ENCODE measurements at regions not wholly inside any gene's neighbourhood (a gene's known extent, or its start where the extent isn't known, plus 50 kb on each side); places are given as distances from the start of the nearest gene placed in this dataset.

DNA sequence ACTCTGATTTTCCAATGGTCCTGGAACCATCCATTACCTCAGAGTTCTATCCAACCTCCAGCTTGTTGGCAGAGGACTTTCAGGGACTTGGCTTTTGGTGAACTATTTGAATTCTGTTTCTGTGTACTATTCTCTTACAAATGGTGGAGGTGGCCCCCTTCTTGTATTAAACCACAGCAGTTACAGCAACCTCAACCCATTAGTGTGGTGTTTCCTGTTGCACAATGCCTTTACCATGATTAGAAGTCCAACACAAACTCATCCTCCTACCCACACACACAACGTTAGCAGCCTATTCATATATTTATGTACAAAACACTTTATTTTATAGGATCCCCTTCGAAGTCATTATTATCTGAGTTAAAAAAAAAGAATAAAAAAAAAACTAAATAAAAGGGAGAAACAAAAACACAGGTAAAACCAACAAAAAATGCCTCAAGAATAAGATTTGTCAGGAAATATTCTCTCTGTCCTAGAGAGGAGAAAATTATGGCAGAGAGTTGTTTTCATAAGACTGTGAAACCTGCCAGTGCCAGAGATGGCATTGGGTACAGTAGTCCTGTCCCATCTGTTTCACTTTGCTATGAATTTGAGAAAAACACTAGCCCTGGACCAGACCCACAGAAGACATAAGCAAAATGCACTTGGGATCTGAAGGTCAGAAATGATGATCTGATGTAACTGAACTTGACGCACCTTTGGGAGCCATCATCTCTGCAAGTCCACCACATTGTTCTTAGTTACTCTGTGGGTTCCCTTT lies 1896.0 kb upstream of the PIK3C3 start:
- no peak for DNase-seq (ENCODE audit: low read depth)

DNA sequence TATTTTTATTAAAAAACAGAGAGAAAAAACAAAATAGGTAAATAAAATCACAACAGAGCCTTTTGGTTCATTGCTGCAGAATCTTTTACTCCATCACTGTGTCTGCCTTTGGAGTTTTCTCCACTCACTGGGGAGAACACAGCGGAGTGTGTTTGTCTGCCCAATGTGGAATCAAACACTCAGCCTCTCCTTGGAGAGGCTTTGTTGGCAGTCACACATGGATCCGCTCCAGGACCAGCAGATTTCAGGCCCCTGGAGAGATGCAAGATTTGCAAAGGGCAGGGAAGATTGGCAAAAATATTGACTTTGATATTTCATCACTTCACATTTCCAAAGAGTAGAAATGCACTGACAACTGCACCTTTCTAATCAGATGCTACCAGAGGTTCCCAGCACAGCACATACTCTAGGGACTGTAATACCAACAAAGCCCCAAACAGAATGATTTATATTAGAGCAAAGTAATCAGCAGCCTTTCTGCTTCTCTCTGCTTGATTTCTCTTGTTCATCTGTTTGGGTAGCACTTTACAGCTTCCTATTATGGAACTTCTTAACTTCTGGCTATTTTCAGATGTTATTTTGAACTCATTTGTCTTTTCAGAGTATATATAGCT lies 1898.8 kb upstream of the PIK3C3 start:
- no peak for DNase-seq (ENCODE audit: low read depth)

DNA sequence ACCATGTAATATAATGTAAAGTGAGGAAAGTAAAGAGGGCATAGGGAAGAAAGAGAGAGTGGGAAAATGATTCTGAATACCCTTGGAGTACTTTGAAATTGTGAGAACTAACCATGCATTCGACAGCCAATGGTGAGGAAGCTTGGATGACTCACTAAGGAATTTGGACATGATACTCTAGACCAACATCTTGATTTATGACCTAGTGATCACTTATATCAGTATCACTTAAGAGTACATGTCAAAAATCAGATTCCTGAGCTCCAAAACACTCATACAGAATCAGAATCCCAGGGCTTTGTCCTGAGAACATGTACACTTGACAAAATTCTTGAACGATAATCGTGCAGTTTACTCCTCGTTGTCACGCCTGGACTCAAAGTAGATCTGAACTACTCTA lies 1899.8 kb upstream of the PIK3C3 start:
- DNase-seq (ENCODE audit: low read depth) = no peak

DNA sequence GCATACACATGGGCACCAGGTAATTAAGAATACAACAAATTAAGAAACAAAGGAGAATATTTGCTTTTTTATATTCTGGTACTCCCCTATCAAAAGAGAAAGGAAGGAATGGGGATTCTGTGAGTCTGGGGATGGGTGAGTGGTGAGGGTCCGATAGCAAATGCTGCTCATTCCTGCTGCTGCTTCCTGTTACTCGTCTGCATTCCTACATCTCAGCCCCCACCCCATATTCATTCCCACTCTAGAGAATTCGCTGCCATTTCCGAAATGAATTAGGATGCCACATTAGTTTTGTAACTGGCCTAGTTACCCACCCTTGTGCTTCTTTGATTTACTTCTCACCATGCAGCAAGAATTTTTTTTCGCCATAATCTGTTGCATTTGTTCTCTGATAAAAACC lies 1905.3 kb upstream of the PIK3C3 start:
- DNase-seq (ENCODE audit: low read depth) = no peak

DNA sequence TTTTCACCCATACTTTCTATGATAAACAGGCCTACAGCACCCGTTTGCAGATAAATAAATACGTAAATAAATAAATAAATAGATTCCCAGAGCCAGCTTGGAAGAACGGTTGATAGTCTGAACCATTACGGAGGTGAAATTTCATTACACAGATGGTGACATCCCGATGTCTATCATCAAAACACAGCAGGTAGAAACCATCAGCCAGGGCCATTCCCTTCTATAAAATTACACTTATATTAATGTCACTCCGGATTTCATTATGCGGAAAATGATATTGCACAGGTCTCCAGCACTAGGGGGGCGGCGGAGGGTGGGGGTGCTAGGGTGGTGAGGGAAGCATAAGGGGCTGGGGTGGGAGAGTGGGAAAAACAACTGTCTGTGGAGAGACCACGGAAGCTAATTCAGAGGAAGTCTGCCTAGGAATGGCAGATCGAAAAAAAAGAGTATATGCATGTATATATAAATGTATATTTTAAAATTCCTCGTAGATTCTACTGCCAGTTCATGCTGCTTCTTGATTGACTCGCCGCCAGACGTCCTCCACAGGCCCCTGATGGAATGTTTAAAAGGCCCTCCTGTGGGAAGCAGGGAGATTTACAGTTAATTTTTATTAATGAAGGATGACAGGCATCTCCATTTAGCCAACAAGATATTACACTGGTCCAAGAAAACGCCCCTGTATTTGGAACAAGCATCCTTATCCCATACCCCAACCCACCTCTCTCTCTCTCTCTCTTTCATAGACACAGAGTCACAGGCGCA lies 1906.0 kb upstream of the PIK3C3 start:
- DNase-seq (ENCODE audit: low read depth) = no peak

DNA sequence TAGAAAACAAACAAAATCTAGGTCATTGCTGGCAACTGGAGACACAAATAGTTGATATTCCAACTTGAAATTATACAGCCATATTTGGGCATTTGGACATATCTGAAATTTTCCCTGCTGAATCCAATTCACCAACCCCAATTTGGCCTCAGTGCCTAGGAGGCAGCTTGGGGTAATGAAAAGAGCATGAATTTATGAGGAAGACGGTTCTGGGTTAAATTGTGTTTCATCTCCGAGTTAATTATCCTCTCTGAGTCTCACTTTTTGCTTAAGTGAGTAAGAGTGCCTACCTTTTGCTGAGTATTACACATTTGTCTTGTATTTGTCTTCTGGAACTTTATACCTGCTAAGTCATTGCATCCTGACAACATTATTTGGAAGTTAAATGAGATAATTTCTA lies 1906.8 kb upstream of the PIK3C3 start:
- DNase-seq (ENCODE audit: low read depth) = no peak

DNA sequence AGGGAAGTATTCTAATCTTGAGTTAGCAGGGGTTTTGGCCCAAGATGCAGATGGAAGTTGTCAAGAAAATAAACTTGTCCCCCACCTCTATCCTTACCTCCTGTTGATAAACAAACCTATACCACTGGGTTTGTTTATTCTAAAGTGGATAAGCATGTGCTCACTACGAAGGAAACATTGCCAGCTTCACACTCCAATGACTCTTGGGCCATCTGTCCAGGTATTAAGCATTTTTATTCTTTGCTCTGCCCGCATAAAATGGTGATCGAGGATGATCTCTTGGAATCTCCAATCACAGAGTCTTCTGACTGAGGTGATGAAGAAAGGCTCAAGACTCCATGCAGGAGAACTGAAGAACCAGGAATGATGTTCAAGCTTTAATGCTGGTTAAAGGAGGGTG lies 1908.4 kb upstream of the PIK3C3 start:
- DNase-seq (ENCODE audit: low read depth) = no peak

DNA sequence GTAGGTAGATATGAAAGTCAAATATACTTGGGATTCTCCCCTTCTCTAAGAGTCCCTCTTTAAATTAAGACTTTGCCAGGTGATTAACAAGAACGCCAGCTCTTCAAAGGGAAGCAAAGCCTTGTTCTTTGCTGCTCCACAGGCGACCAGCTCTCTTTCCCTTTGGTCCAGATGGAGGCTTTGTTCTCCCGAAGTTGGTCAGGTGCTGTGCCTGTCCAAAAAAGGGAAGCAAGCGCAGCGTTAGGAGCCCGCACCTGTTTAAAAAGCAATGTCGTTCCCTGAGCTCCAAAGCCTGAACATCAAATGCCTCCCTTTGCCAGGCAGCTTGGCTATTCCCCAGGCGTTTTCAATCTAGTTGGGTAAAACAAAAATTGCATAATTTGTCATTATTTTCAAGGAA lies 1913.1 kb upstream of the PIK3C3 start:
- DNase-seq (ENCODE audit: low read depth) = no peak

DNA sequence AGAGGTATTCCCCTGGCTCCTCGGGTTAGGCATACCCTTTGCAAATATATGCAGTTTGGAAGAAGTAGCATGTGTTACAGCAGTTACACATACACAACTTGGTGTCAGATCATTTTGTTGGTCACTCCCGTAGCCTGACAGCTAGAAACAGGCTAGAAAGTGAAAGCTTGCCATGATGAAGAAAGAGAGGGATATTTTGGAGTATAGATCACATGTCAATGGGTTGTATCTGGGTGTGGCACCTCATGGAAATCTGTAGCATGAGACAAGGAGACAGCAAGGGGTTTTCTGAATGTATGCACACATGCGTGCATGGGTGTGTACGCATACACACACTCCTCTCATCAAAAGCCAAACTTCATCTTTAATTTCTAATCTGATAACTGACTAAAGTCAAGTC lies 1914.5 kb upstream of the PIK3C3 start:
- no peak for DNase-seq (ENCODE audit: low read depth)

DNA sequence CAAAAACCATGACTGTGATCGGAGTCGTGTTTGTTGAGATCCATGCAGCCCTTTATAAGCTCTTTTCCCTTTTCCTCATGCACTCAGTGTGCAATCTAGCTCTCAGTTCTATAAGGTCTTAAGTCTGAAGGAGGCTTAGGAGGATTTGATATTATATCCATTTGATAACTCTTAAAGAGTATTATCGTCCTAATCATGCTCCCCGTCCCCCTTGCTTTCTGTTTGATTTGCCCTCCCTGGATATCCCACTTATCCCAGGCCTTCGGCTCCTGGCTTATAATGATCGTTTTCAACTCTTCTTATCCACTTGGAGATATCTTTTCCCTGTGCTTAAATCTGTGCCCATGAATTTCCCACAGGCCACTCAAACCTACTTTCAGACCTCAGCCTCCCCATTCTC lies 1917.7 kb upstream of the PIK3C3 start:
- no peak for DNase-seq (ENCODE audit: low read depth)

DNA sequence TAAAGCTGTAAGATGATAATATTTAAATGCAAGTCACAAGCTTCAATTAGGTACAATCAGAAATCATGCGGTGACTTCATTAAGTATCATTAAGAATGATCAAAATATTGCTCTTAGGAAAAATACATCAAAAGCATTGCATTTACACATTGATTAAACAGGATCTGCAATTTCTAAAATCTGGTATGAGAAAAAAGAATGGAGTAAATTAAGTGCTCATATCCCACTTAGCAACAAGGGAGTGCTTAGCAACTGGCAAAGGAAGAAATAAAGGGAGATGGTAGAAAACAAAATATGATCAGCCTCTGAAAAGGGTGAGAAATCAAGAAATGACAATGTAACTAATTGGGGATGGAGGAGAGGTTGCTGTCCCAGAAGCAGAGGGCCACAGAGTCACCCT lies 1918.2 kb upstream of the PIK3C3 start:
- no peak for DNase-seq (ENCODE audit: low read depth)

DNA sequence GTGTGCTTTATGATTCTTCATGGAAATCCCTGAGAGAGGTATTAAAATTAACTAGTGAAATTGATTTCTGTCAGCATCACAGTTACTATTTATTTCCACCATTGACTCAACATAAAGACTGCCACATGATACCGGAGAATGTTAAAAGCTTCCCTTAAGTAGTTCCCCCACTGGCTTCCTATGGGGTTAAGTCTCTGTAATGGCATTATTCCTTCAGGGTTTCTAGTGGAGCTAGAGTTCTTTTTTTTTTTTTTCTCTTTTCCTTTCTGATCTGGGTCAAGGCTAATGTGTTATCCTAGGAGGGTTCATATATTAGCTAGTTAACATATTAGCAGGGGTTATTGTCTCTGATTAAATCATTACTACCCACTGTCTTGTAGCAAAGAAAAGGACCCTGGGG lies 1919.1 kb upstream of the PIK3C3 start:
- DNase-seq (ENCODE audit: low read depth) = no peak

DNA sequence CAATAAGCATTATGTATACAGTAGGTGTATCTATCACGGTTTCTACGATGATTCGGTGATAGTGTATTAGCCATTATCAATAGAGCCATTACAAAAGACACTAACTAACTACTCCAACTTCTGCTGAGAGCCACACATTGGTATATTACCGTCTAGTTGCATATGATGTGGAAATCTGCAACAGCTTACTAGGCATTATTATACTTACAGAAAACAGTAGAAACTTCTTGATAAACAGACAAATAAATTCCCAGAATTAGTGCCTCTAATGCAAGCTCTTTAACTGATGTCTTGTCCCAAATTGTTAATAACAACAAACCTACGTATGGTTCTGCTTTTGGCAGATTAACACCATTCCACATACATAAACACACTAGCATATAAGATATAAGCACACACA lies 1923.0 kb upstream of the PIK3C3 start:
- no peak for DNase-seq (ENCODE audit: low read depth)

DNA sequence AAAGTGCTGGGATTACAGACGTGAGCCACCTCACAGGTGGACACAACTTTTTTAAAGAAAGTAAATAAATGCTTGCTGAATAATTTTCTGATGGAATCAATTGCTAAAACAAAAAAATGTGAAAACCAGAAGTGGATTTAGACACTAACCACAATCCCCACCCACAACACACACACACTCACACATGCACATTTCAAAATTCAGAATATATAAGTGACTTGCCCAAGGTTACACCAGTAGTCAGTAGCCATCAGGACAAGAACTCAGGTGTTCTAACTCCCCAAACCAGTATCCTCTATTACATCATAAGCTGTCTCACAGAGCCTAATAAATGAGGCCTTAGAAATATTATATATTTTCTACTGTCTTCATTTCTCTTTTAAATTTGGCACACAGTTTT lies 1923.6 kb upstream of the PIK3C3 start:
- no peak for DNase-seq (ENCODE audit: low read depth)

DNA sequence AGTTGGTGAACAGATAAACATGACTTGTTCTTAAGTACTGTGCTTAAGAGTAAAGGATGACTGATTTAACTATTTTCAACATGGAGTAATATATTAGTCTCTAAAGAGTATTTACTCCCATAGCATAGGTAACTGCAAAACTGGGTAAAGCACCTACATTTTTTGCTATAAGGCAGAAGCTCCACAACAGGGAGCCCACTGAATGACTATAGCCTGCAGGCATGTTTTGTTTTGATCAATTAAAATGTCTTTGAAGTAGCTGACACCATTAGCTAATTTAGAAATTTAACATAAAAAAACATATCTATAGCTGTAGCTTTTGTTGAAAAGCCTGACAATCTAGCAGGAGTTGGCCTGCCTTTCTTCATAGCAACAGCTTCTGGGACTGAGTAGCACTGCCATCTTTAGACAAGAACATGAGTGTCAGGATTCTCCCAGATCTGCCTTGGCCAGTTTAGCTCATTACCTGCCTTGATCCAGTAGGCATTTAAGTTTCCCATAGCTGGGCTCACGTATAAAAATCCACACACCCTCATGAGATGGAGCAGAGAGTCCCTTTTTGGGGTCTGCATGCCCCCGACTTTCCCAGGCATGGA lies 1935.1 kb upstream of the PIK3C3 start:
- DNase-seq (ENCODE audit: low read depth) = no peak

DNA sequence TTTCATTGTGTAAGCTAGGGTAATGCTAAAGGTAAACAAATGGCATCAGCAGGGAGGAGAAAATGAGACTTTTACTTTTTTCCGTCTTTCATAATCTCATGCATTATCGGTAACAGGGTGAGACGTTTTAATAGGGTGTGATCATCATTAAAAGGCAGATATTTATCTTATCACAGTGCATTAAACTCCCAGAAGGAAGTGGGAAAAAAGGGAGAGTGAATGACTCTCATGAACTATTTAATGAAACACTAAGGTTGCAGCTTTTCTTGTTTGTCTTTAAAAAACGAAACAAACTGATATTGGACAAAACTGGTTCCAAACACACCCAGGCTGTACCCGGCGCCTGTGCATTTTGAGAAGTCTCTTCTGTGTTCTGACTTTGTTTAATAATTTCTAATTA lies 1936.8 kb upstream of the PIK3C3 start:
- no peak for DNase-seq (ENCODE audit: low read depth)

DNA sequence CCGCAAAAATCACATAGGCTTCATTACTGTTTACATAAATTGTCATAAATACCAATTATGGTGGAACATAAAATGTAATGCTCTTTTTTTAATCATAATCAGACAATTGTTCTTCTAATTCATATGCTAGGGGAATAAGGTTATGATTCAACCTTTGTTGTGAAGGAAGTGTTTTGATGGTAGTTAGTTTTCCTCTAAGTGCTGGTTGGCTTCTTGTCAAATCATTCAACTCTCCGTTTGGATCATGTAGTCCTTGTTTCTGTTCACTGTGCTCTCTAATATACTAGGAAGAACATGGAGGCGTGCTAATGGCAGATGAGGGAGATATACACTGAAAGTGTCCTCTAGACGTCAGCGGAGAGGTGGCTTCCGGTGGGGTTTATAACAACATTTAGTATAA lies 1938.0 kb upstream of the PIK3C3 start:
- no peak for DNase-seq (ENCODE audit: low read depth)

DNA sequence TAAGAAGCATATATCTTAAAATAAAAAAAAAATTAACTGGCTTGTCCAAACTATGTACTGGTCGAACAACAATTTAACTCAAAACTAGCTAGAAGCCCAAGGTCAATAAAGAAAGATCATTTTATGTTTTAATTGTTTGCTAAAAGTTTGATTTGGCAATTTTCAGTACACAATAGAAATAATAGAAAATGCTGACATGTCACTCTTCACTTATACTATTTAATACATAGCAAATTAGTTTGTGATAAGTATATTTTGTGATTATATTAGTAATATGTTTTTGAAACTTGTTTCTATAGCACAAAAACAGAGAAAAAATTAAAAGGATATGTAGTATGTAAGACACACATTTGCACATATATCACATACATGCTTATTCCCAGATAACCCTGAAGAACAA lies 1938.6 kb upstream of the PIK3C3 start:
- DNase-seq (ENCODE audit: low read depth) = no peak

DNA sequence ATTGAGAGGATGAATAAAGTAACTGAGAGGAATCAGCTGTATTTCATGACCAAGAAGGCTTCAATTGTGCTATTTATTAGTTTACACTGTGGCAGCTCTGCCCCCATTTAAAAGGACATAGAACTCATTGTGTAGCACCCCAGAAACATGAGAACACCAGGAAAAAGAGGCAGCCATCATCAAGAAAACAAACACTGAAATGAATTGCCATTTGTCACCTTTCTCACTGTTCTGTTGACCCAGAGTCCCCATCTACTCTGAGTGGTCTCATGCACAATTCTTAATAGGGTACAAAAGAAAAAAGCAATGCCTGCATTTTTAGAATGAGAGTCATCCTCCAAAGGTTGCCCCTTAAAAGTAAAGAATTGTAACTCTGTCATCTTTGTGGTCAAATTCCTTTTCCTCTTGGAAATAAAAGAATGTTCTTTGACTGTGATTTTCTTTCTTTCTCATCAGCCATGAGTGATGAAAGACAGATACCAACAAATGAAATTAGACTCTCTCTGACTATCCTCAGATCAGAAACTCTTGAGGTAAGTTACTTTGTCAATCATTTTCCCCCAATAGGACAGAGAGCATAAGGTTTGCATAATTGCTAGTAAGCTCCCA lies 1941.9 kb upstream of the PIK3C3 start:
- peak; percentile 3 for DNase-seq (ENCODE audit: low read depth)

DNA sequence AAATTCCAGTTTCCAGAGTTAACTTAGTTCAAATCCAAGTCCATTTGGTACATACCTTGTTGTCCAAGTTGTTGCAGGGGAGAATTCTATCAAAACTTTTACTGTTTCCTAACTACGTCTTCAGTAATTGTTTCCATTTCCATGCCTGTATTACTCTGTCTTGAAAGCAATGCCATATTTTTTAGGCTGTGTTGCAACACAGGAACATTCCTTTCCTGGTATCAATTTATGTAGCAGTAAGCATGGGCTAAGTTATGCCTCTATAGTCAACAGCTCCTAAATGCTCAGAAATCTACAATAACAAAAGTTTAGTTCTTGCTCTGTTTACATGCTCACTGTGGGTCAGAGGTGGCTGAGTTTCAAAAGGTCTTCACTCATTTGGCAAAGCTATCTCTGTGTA lies 1943.8 kb upstream of the PIK3C3 start:
- DNase-seq (ENCODE audit: low read depth) = no peak

DNA sequence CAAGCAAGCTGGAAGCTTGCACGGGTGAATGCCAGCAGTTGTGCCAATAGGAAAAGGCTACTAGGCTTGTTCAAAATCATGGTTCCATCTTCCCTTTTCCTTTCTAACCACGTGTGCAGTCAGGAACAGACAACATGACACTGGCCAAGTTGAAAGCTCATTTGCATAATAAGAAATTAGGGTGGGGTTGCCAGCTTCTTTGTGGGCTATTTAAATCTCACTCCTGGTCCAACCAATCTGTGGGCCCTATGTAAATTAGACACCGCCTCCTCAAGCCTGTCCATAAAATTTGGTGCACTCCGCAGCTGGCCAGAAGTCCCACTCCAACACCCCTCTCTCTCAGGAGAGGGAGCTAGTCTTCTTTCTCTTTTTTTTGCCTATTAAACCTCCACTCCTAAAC lies 1948.4 kb upstream of the PIK3C3 start:
- DNase-seq (ENCODE audit: low read depth) = no peak

DNA sequence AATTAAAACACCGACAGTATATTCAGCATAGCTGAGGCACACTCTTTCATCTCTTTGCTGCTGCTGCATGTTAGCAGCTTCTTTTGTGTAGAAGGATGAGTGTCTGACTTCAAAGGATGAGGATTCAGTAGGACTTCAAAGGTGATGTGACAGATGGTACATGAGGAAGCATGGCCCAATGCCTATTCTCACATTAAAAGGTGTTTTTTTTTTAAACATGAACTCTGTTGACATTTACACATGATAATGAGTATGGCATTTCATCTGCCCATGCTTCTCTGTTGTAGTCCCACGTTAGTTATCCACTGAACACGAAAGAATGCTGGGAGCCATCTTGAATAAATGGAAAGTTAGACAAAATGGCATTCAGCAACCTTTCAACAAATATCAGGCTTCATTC lies 1950.8 kb upstream of the PIK3C3 start:
- DNase-seq (ENCODE audit: low read depth) = no peak

DNA sequence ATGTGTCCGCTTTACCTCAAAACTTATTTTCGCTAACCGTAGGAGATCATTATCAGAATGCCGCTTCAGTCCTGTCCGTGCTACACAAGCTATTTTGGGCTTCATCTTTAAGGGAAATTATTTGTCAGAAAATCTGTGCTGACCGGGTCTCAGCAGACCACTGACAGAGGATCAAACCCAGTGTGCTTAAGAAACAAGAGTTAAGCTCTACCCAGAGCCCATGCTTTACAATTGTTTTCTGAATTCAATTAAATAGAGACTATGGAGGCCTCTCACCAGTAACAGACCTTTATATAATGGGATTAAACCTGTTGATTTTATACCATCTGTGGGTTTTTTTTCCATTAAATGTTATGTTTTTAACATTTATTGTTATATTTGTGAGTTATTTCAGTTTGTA lies 1956.7 kb upstream of the PIK3C3 start:
- DNase-seq (ENCODE audit: low read depth) = no peak

All from EH (cell line).